Activated T-helper 1 cell treated with anti-CD3 and anti-CD28 coated beads, Interleukin-2, amount 50 U/mL, for 16 hours (primary cell): ENCODE measurements at regions not wholly inside any gene's neighbourhood (a gene's known extent, or its start where the extent isn't known, plus 50 kb on each side); places are given as distances from the start of the nearest gene placed in this dataset.

Experiments used
- DNase-seq, 2 donors: peaks; one replicate each; pipeline ENCODE4 v3.0.0-alpha.2; 2020; ENCODE audit warnings: low read depth in 1 of 2, low spot score in 1 of 2

- DNase-seq: no peak
These were observed 168.5 kb downstream of the SUCLG1 start for GRCh38 chr2:84290537-84290936.

- no peak for DNase-seq
These were observed 170.8 kb downstream of the SUCLG1 start for GRCh38 chr2:84288293-84288692.

- DNase-seq: no peak
These were observed 172.2 kb downstream of the SUCLG1 start for GRCh38 chr2:84286878-84287277.

- no peak for DNase-seq
These were observed 173.9 kb downstream of the SUCLG1 start for GRCh38 chr2:84285056-84285747.

- DNase-seq: no peak
These were observed 175.6 kb downstream of the SUCLG1 start for GRCh38 chr2:84283506-84283905.

- no peak for DNase-seq
These were observed 177.6 kb downstream of the SUCLG1 start for GRCh38 chr2:84281510-84281909.

- no peak for DNase-seq
These were observed 178.2 kb downstream of the SUCLG1 start for GRCh38 chr2:84280873-84281272.

GRCh38 chr2:84278386-84278785 is 180.7 kb downstream of the SUCLG1 start:
- DNase-seq: no peak

- DNase-seq: no peak
These were observed 182.4 kb downstream of the SUCLG1 start for GRCh38 chr2:84276590-84277255.

GRCh38 chr2:84273406-84273805 is 185.7 kb downstream of the SUCLG1 start:
- DNase-seq: no peak

GRCh38 chr2:84271977-84272376 is 187.1 kb downstream of the SUCLG1 start:
- DNase-seq: no peak

- no peak for DNase-seq
These were observed 201.2 kb downstream of the SUCLG1 start for GRCh38 chr2:84257831-84258230.

GRCh38 chr2:84251651-84252302 is 207.3 kb downstream of the SUCLG1 start:
- DNase-seq: no peak

- no peak for DNase-seq
These were observed 209.9 kb downstream of the SUCLG1 start for GRCh38 chr2:84249140-84249539.

- DNase-seq: no peak
These were observed 211.5 kb downstream of the SUCLG1 start for GRCh38 chr2:84247532-84247931.

GRCh38 chr2:84243788-84244733 is 215.0 kb downstream of the SUCLG1 start:
- DNase-seq: no peak

- no peak for DNase-seq
These were observed 220.2 kb downstream of the SUCLG1 start for GRCh38 chr2:84238907-84239306.

GRCh38 chr2:84236288-84236687 is 222.8 kb downstream of the SUCLG1 start:
- no peak for DNase-seq

- no peak for DNase-seq
These were observed 225.0 kb downstream of the SUCLG1 start for GRCh38 chr2:84234103-84234502.

- DNase-seq: no peak
These were observed 227.6 kb downstream of the SUCLG1 start for GRCh38 chr2:84231478-84231877.

- DNase-seq: no peak
These were observed 235.0 kb downstream of the SUCLG1 start for GRCh38 chr2:84224121-84224520.
